VCaP (cell line): ENCODE measurements at regions not wholly inside any gene's neighbourhood (a gene's known extent, or its start where the extent isn't known, plus 50 kb on each side); places are given as distances from the start of the nearest gene placed in this dataset.
"Not testable (repeated sequence)": the region's sequence is repeated elsewhere in the genome, so short reads cannot be mapped to it uniquely, and the experiment has no call there.

Experiments
- H3K27ac ChIP-seq: fragments of 450-650 bp; 2 replicates; pipeline ENCODE4 v1.5.1; 2017
- CTCF ChIP-seq: fragments of 450-650 bp; conservative IDR thresholded peaks from 2 replicates; pipeline ENCODE4 v1.5.1; 2017; ENCODE audit warnings: mild to moderate bottlenecking, moderate library complexity

- TF ChIP-seq CTCF = no peak
- no peak overlapping the region for H3K27ac ChIP-seq
These were observed 61.5 kb downstream of the PRDM13 start for GRCh38 chr6:99668036-99668705.

- no peak for TF ChIP-seq CTCF
- no peak overlapping the region for H3K27ac ChIP-seq
These were observed 83.5 kb downstream of the PRDM13 start for GRCh38 chr6:99689916-99690685.

GRCh38 chr6:99702287-99702686, 95.7 kb downstream of the PRDM13 start:
- H3K27ac ChIP-seq = not testable (repeated sequence)

- H3K27ac ChIP-seq = no peak overlapping the region
- no peak for TF ChIP-seq CTCF
These were observed 102.4 kb downstream of the PRDM13 start for GRCh38 chr6:99709062-99709461.

- no peak for TF ChIP-seq CTCF
- no peak overlapping the region for H3K27ac ChIP-seq
These were observed 104.7 kb downstream of the PRDM13 start for GRCh38 chr6:99711302-99711701.

- TF ChIP-seq CTCF = no peak
- H3K27ac ChIP-seq = no peak overlapping the region
These were observed 105.3 kb downstream of the PRDM13 start for GRCh38 chr6:99711925-99712324.

GRCh38 chr6:99712519-99712918, 105.9 kb downstream of the PRDM13 start:
- no peak overlapping the region for H3K27ac ChIP-seq
- no peak for TF ChIP-seq CTCF

- H3K27ac ChIP-seq = not testable (repeated sequence)
These were observed 115.4 kb downstream of the PRDM13 start for GRCh38 chr6:99722043-99722442.

GRCh38 chr6:99730237-99730636, 123.6 kb downstream of the PRDM13 start:
- not testable (repeated sequence) for H3K27ac ChIP-seq
